Fibroblast of lung (primary cell): ENCODE measurements at regions not wholly inside any gene's neighbourhood (a gene's known extent, or its start where the extent isn't known, plus 50 kb on each side); places are given as distances from the start of the nearest gene placed in this dataset.

ENCODE experiments used
- EZH2 ChIP-seq: IDR thresholded peaks from 2 replicates; pipeline ENCODE4 v1.5.1; 2012; ENCODE audit warnings: low read length, control low read depth, mild to moderate bottlenecking; ENCODE audit errors: missing control alignments
- TF ChIP-seq, protein P1 (sequence below), 2 donors: IDR thresholded peaks in 1 of 2; conservative IDR thresholded peaks in 1 of 2; 1 replicate in 1 of 2; 2 replicates in 1 of 2; pipeline ENCODE4 v1.5.1; 2011 to 2012; ENCODE audit warnings: low read length in 2 of 2, control low read depth in 1 of 2, inconsistent platforms in 1 of 2, low read depth in 1 of 2, mild to moderate bottlenecking in 1 of 2

DNA sequence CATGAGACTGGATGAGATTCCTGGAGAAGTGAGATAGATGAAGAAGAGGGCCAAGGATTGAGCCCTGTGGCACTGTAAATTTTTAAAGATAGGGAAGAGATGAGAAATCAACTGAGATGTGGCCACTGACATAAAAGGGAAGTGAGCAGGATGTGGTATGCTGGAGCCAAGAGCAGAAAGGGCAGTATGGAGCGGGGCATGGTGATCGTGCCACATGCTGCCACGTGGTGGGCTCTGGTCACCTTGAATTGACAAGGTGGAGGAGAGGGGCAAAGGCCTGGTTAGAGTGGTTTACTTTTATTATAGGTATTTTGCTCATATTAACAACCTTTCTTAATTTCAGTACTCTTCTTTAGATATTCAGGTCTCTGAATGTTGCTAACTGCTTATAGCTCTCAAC, 257.9 kb downstream of the NEDD1 start:
- TF ChIP-seq, protein P1, sequence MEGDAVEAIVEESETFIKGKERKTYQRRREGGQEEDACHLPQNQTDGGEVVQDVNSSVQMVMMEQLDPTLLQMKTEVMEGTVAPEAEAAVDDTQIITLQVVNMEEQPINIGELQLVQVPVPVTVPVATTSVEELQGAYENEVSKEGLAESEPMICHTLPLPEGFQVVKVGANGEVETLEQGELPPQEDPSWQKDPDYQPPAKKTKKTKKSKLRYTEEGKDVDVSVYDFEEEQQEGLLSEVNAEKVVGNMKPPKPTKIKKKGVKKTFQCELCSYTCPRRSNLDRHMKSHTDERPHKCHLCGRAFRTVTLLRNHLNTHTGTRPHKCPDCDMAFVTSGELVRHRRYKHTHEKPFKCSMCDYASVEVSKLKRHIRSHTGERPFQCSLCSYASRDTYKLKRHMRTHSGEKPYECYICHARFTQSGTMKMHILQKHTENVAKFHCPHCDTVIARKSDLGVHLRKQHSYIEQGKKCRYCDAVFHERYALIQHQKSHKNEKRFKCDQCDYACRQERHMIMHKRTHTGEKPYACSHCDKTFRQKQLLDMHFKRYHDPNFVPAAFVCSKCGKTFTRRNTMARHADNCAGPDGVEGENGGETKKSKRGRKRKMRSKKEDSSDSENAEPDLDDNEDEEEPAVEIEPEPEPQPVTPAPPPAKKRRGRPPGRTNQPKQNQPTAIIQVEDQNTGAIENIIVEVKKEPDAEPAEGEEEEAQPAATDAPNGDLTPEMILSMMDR (conservative IDR thresholded peaks at IDR 0.05 in 1 of 2, IDR thresholded peaks at IDR 0.05 in 1 of 2; ENCODE audit: low read depth in 1 of 2, low read length in 2 of 2): no peak
- no peak for TF ChIP-seq EZH2
